ENCODE measurements at regions not wholly inside any gene's neighbourhood (a gene's known extent, or its start where the extent isn't known, plus 50 kb on each side); places are given as distances from the start of the nearest gene placed in this dataset.

DNA sequence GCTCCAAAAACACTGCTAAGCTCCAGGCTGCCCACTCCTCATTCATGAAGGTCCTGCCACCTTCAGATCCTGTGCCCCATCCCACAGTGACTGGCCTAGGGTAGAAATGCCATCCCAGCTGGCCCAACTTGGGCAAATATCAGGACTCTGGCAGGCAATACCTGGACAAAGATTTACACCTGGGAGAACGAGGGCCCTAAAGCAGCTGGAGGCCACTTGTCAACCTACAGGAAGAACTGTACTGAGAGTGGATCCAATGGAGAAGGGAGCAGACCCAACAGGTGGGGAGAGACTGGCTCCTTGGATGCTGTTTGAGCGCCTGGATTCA is 57.1 kb upstream of the GATA2 start:
- TF ChIP-seq, protein P1, sequence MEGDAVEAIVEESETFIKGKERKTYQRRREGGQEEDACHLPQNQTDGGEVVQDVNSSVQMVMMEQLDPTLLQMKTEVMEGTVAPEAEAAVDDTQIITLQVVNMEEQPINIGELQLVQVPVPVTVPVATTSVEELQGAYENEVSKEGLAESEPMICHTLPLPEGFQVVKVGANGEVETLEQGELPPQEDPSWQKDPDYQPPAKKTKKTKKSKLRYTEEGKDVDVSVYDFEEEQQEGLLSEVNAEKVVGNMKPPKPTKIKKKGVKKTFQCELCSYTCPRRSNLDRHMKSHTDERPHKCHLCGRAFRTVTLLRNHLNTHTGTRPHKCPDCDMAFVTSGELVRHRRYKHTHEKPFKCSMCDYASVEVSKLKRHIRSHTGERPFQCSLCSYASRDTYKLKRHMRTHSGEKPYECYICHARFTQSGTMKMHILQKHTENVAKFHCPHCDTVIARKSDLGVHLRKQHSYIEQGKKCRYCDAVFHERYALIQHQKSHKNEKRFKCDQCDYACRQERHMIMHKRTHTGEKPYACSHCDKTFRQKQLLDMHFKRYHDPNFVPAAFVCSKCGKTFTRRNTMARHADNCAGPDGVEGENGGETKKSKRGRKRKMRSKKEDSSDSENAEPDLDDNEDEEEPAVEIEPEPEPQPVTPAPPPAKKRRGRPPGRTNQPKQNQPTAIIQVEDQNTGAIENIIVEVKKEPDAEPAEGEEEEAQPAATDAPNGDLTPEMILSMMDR (IDR thresholded peaks at IDR 0.05; ENCODE audit: borderline replicate concordance, extremely low read depth, low read length, poor library complexity, severe bottlenecking) = no peak
- TF ChIP-seq EZH2 (IDR thresholded peaks at IDR 0.05; ENCODE audit: borderline replicate concordance, low read depth, low read length, severe bottlenecking) = no peak
